ENCODE measurements at regions not wholly inside any gene's neighbourhood (a gene's known extent, or its start where the extent isn't known, plus 50 kb on each side); places are given as distances from the start of the nearest gene placed in this dataset.

DNA sequence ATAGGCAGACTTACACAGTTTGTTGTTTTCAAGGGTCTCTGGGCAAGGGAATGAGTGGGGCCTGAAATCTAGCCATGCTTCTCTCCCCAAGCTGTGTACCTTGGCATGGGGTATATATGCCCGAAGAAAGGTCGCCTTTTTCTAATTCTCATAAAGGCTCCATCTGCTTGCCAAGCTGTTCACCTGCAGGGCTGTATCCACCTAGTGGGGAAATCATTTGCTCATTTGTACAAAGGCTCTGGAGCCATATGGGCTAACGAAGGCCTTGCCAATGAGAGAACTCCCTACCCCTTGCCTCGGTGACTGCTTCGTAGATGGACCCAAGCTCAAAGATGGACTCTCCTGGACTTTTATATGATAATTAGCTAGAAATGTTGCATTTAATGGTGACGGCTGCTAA lies 1097.0 kb downstream of the PDHA2 start:
- TF ChIP-seq CTCF (IDR thresholded peaks at IDR 0.05; ENCODE audit: poor library complexity), result no peak
- TF ChIP-seq EZH2phosphoT487 (IDR thresholded peaks at IDR 0.05; ENCODE audit: low read depth, severe bottlenecking, unreplicated experiment), result no peak
- TF ChIP-seq EZH2 (IDR thresholded peaks at IDR 0.05; ENCODE audit: borderline replicate concordance), result no peak
- H3K4me1 ChIP-seq (ENCODE audit: insufficient read depth), result no peaks in the 10 kb centered on the region
- no peaks in the 10 kb centered on the region for H3K27me3 ChIP-seq
- DNase-seq (ENCODE audit: low spot score), result no peak
- H2AFZ ChIP-seq, result no peak overlapping the region
- WGBS (ENCODE audit: low lambda C conversion rate, missing lambda C conversion rate), result 100% methylated on average over 6 of the region's 6 CpGs
- no peaks in the 10 kb centered on the region for H3K9me2 ChIP-seq (replicated peaks; ENCODE audit: insufficient read depth)
- no peak overlapping the region for H3K4me3 ChIP-seq
- H3K27ac ChIP-seq, result no peak overlapping the region
- no peaks in the 10 kb centered on the region for H3K79me2 ChIP-seq
- no peaks in the 10 kb centered on the region for H3K9me3 ChIP-seq (ENCODE audit: low read depth)
- no peaks in the 10 kb centered on the region for H4K20me1 ChIP-seq (ENCODE audit: insufficient read depth, poor library complexity, severe bottlenecking)
- no peak overlapping the region for H3K4me2 ChIP-seq
- H3K36me3 ChIP-seq (replicated peaks; ENCODE audit: insufficient read depth, low read depth), result no peaks in the 10 kb centered on the region

DNA sequence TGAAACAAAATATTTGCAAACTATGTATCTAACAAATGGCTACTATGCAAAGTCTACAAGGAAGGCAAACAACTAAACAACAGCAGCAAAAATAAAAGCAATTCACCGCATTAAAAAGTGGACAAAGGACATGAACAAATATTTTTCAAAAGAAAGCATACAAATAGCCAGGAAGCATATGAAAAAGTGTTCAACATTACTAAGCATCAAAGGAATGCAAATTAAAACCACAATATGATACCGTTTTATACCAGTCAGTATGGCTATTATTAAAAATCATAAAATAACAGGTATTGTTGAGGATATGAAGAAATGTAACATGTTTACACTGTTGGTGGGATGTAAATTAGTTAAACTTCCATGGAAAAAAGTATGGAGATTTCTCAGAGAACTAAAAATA lies 1106.7 kb downstream of the PDHA2 start:
- H3K4me3 ChIP-seq, result no peak overlapping the region
- no peaks in the 10 kb centered on the region for H3K9me2 ChIP-seq (replicated peaks; ENCODE audit: insufficient read depth)
- TF ChIP-seq CTCF (IDR thresholded peaks at IDR 0.05; ENCODE audit: poor library complexity) (no peak), EZH2phosphoT487 (IDR thresholded peaks at IDR 0.05; ENCODE audit: low read depth, severe bottlenecking, unreplicated experiment) (no peak), EZH2 (IDR thresholded peaks at IDR 0.05; ENCODE audit: borderline replicate concordance) (no peak)
- no peak overlapping the region for H3K27ac ChIP-seq
- 89% methylated on average over 2 of the region's 2 CpGs for WGBS (ENCODE audit: low lambda C conversion rate, missing lambda C conversion rate)
- H3K36me3 ChIP-seq (replicated peaks; ENCODE audit: insufficient read depth, low read depth), result no peaks in the 10 kb centered on the region
- H3K79me2 ChIP-seq, result no peaks in the 10 kb centered on the region
- H3K9me3 ChIP-seq (ENCODE audit: low read depth), result no peaks in the 10 kb centered on the region
- H2AFZ ChIP-seq, result no peak overlapping the region
- no peaks in the 10 kb centered on the region for H3K4me1 ChIP-seq (ENCODE audit: insufficient read depth)
- DNase-seq (ENCODE audit: low spot score), result no peak
- H3K27me3 ChIP-seq, result no peaks in the 10 kb centered on the region
- no peaks in the 10 kb centered on the region for H4K20me1 ChIP-seq (ENCODE audit: insufficient read depth, poor library complexity, severe bottlenecking)
- H3K4me2 ChIP-seq, result no peak overlapping the region

- Histone ChIP-seq H3K4me3 (no peak overlapping the region), H3K4me2 (no peak overlapping the region), H3K36me3 (replicated peaks; ENCODE audit: insufficient read depth, low read depth) (no peaks in the 10 kb centered on the region), H3K9me2 (replicated peaks; ENCODE audit: insufficient read depth) (no peaks in the 10 kb centered on the region), H3K27ac (no peak overlapping the region), H2AFZ (no peak overlapping the region), H4K20me1 (ENCODE audit: insufficient read depth, poor library complexity, severe bottlenecking) (no peaks in the 10 kb centered on the region), H3K27me3 (no peaks in the 10 kb centered on the region), H3K9me3 (ENCODE audit: low read depth) (no peaks in the 10 kb centered on the region), H3K4me1 (ENCODE audit: insufficient read depth) (no peaks in the 10 kb centered on the region), H3K79me2 (no peaks in the 10 kb centered on the region)
- no peak for DNase-seq (ENCODE audit: low spot score)
- 95% methylated on average over 1 of the region's 1 CpG for WGBS (ENCODE audit: low lambda C conversion rate, missing lambda C conversion rate)
- TF ChIP-seq EZH2phosphoT487 (IDR thresholded peaks at IDR 0.05; ENCODE audit: low read depth, severe bottlenecking, unreplicated experiment) (no peak), EZH2 (IDR thresholded peaks at IDR 0.05; ENCODE audit: borderline replicate concordance) (no peak)
These were observed 1112.7 kb downstream of the PDHA2 start for GRCh38 chr4:96952610-96953009.

GRCh38 chr4:96955226-96955625 lies 1115.3 kb downstream of the PDHA2 start:
- no peaks in the 10 kb centered on the region for H3K27me3 ChIP-seq
- H2AFZ ChIP-seq, result no peak overlapping the region
- no peaks in the 10 kb centered on the region for H3K9me3 ChIP-seq (ENCODE audit: low read depth)
- H3K4me2 ChIP-seq, result no peak overlapping the region
- H3K36me3 ChIP-seq (replicated peaks; ENCODE audit: insufficient read depth, low read depth), result no peaks in the 10 kb centered on the region
- H4K20me1 ChIP-seq (ENCODE audit: insufficient read depth, poor library complexity, severe bottlenecking), result no peaks in the 10 kb centered on the region
- H3K9me2 ChIP-seq (replicated peaks; ENCODE audit: insufficient read depth), result no peaks in the 10 kb centered on the region
- H3K79me2 ChIP-seq, result no peaks in the 10 kb centered on the region
- TF ChIP-seq EZH2 (IDR thresholded peaks at IDR 0.05; ENCODE audit: borderline replicate concordance) (no peak), CTCF (IDR thresholded peaks at IDR 0.05; ENCODE audit: poor library complexity) (no peak), EZH2phosphoT487 (IDR thresholded peaks at IDR 0.05; ENCODE audit: low read depth, severe bottlenecking, unreplicated experiment) (no peak)
- H3K4me1 ChIP-seq (ENCODE audit: insufficient read depth), result no peaks in the 10 kb centered on the region
- H3K27ac ChIP-seq, result no peak overlapping the region
- DNase-seq (ENCODE audit: low spot score), result no peak
- H3K4me3 ChIP-seq, result no peak overlapping the region
- 90% methylated on average over 1 of the region's 1 CpG for WGBS (ENCODE audit: low lambda C conversion rate, missing lambda C conversion rate)
